D721Med (cell line): ENCODE measurements at regions not wholly inside any gene's neighbourhood (a gene's known extent, or its start where the extent isn't known, plus 50 kb on each side); places are given as distances from the start of the nearest gene placed in this dataset.

Source experiments
- DNase-seq: peaks from one replicate; pipeline ENCODE4 v3.0.0; 2011; ENCODE audit warnings: low spot score; ENCODE audit not compliant: insufficient read length
- FAIRE-seq: peaks from 2 replicates; lab custom pipeline; 2011; peaks lifted over from hg19 to GRCh38; lab: Jason Lieb, UNC
- CTCF ChIP-seq: IDR thresholded peaks from 2 replicates; pipeline ENCODE4 v1.5.1; 2012; ENCODE audit warnings: mild to moderate bottlenecking, control low read depth; ENCODE audit not compliant: insufficient read depth; ENCODE audit errors: missing control alignments

GRCh38 chr9:118230329-118230728 is 526.1 kb downstream of the TLR4 start:
- DNase-seq: no peak
- no peak for FAIRE-seq
- TF ChIP-seq CTCF: no peak

GRCh38 chr9:118236625-118237024 is 532.4 kb downstream of the TLR4 start:
- no peak for TF ChIP-seq CTCF
- no peak for FAIRE-seq
- DNase-seq: no peak

GRCh38 chr9:118238139-118238538 is 533.9 kb downstream of the TLR4 start:
- DNase-seq (no peak), FAIRE-seq (no peak)

GRCh38 chr9:118252027-118252426 is 547.8 kb downstream of the TLR4 start:
- FAIRE-seq (no peak), DNase-seq (no peak)
- no peak for TF ChIP-seq CTCF

More at GRCh38 chr9:118238139-118238538, 533.9 kb downstream of the TLR4 start:
- TF ChIP-seq CTCF: no peak

GRCh38 chr9:118262191-118262590 is 558.0 kb downstream of the TLR4 start:
- FAIRE-seq: no peak
- DNase-seq: no peak
- no peak for TF ChIP-seq CTCF

- FAIRE-seq (no peak), DNase-seq (no peak)
- no peak for TF ChIP-seq CTCF
These were observed 559.7 kb downstream of the TLR4 start for GRCh38 chr9:118263949-118264348.

- FAIRE-seq (no peak), DNase-seq (no peak)
- TF ChIP-seq CTCF: no peak
These were observed 563.8 kb downstream of the TLR4 start for GRCh38 chr9:118268046-118268445.
